PFSK-1 (cell line): ENCODE measurements at regions not wholly inside any gene's neighbourhood (a gene's known extent, or its start where the extent isn't known, plus 50 kb on each side); places are given as distances from the start of the nearest gene placed in this dataset.

Experiments used
- FOXP2 ChIP-seq: optimal IDR thresholded peaks from 2 replicates; pipeline ENCODE3; 2011; ENCODE audit warnings: borderline replicate concordance, control low read depth, inconsistent platforms; ENCODE audit not compliant: insufficient read depth; ENCODE audit errors: extremely low read length, extremely low read depth
- POLR2AphosphoS5 ChIP-seq: IDR thresholded peaks from 2 replicates; pipeline ENCODE4 v1.6.1; 2012; ENCODE audit warnings: low read depth, mild to moderate bottlenecking, control low read depth, low read length, moderate library complexity
- REST ChIP-seq, 2 experiments: IDR thresholded peaks; 2 replicates each; pipeline versions ENCODE4 v1.6.1 to v1.8.0; 2011 to 2012; ENCODE audit warnings: low read depth in 2 of 2, low read length in 2 of 2, control low read depth in 1 of 2, inconsistent platforms in 1 of 2, mild to moderate bottlenecking in 1 of 2, moderate library complexity in 1 of 2; ENCODE audit not compliant: insufficient read depth in 1 of 2
- SIN3A ChIP-seq: IDR thresholded peaks from 2 replicates; pipeline ENCODE4 v1.6.1; 2012; ENCODE audit warnings: mild to moderate bottlenecking, low read length, moderate library complexity, borderline replicate concordance; ENCODE audit not compliant: insufficient read depth
- TAF1 ChIP-seq: IDR thresholded peaks from 2 replicates; pipeline ENCODE4 v1.6.1; 2012; ENCODE audit warnings: low read length, control low read depth, borderline replicate concordance; ENCODE audit not compliant: insufficient read depth

- TF ChIP-seq REST (IDR thresholded peaks at IDR 0.05; ENCODE audit: insufficient read depth in 1 of 2, low read depth in 2 of 2, low read length in 2 of 2) (no peak), TAF1 (no peak), FOXP2 (no peak), SIN3A (no peak), POLR2AphosphoS5 (no peak)
Measured at GRCh38 chr1:86263101-86263500, 106.5 kb upstream of the COL24A1 start.

- no peak for TF ChIP-seq FOXP2
- no peak for TF ChIP-seq SIN3A
- TF ChIP-seq POLR2AphosphoS5, result no peak
- no peak for TF ChIP-seq REST (IDR thresholded peaks at IDR 0.05; ENCODE audit: insufficient read depth in 1 of 2, low read depth in 2 of 2, low read length in 2 of 2)
- TF ChIP-seq TAF1, result no peak
Measured at GRCh38 chr1:86260476-86260875, 103.9 kb upstream of the COL24A1 start.

GRCh38 chr1:86259390-86259789 lies 102.8 kb upstream of the COL24A1 start:
- no peak for TF ChIP-seq FOXP2
- TF ChIP-seq SIN3A, result no peak
- TF ChIP-seq TAF1, result no peak
- no peak for TF ChIP-seq REST (IDR thresholded peaks at IDR 0.05; ENCODE audit: insufficient read depth in 1 of 2, low read depth in 2 of 2, low read length in 2 of 2)

- TF ChIP-seq POLR2AphosphoS5 (no peak), TAF1 (no peak), REST (IDR thresholded peaks at IDR 0.05; ENCODE audit: insufficient read depth in 1 of 2, low read depth in 2 of 2, low read length in 2 of 2) (no peak), FOXP2 (no peak), SIN3A (no peak)
Measured at GRCh38 chr1:86258101-86258500, 101.5 kb upstream of the COL24A1 start.
